K562 (cell line): ENCODE measurements at regions not wholly inside any gene's neighbourhood (a gene's known extent, or its start where the extent isn't known, plus 50 kb on each side); places are given as distances from the start of the nearest gene placed in this dataset.

Experiments used
- ATAC-seq: fragments of 200-7000 bp; cut with Tn5 transposase; 3 replicates; pipeline ENCODE4 v1.9.1; 2020; ENCODE audit warnings: moderate library complexity
- BruUV-seq: library from RNA; stranded (reverse); fragments of 400-500 nt; replicated peaks from 2 replicates; lab custom pipeline; 2021; lab: Mats Ljungman, UMichigan
- CTCF ChIA-PET: fragments of 300-600 bp; formaldehyde crosslinking; extraction: SDS; loops from one replicate; lab custom pipeline; 2021; ENCODE audit warnings: low intra/inter-chr PET ratio; lab: Yijun Ruan, JAX
- POLR2A ChIA-PET: fragments of 300-600, 350-650 bp; sonication (Branson Sonifier 250); formaldehyde crosslinking; extraction: SDS; loops from one replicate; lab custom pipeline; 2021; ENCODE audit warnings: antibody characterized with exemption, inconsistent platforms; lab: Yijun Ruan, JAX
- DNase-seq, 4 experiments: peaks; one replicate each; pipeline versions ENCODE4 v3.0.0 to v3.0.0-alpha.2; 2011 to 2018; ENCODE audit warnings: low spot score in 3 of 4, mixed read lengths in 3 of 4; ENCODE audit errors: extremely low read depth in 1 of 4
- FAIRE-seq: peaks from 2 replicates; lab custom pipeline; 2011; peaks lifted over from hg19 to GRCh38; lab: Jason Lieb, UNC
- H2AFZ ChIP-seq: 2 replicates; pipeline ENCODE4 v1.6.0; 2011; ENCODE audit warnings: low read depth, low read length, control low read depth, inconsistent platforms
- H3K27ac ChIP-seq: fragments of 200-600 bp; 3 replicates; pipeline ENCODE4 v1.8.0; 2011; ENCODE audit warnings: low read depth, mild to moderate bottlenecking, control low read depth, inconsistent platforms, low read length, moderate library complexity, mixed read lengths; ENCODE audit errors: extremely low read depth
- H3K27me3 ChIP-seq, 2 experiments: fragments of 300-600 bp in 1 of 2; 2 replicates in 1 of 2; 3 replicates in 1 of 2; pipeline versions ENCODE4 v1.6.0 to v1.8.0; 2011; ENCODE audit warnings: inconsistent platforms in 2 of 2, low read length in 2 of 2, mild to moderate bottlenecking in 1 of 2, mixed read lengths in 1 of 2, moderate library complexity in 1 of 2; ENCODE audit not compliant: control insufficient read depth in 2 of 2, insufficient read depth in 2 of 2
- H3K36me3 ChIP-seq: fragments of 300-600 bp; 3 replicates; pipeline ENCODE4 v1.8.0; 2011; ENCODE audit warnings: mild to moderate bottlenecking, low read length, inconsistent platforms; ENCODE audit not compliant: control insufficient read depth, insufficient read depth
- H3K4me1 ChIP-seq, 2 experiments: fragments of 200-600 bp in 1 of 2; replicated peaks in 1 of 2; 2 replicates in 1 of 2; 3 replicates in 1 of 2; pipeline versions ENCODE4 v1.5.1 to v1.8.0; 2011; ENCODE audit warnings: inconsistent platforms in 2 of 2, low read length in 2 of 2, mild to moderate bottlenecking in 1 of 2, mixed read lengths in 1 of 2, moderate library complexity in 1 of 2; ENCODE audit not compliant: control insufficient read depth in 2 of 2, insufficient read depth in 2 of 2
- H3K4me2 ChIP-seq: 2 replicates; pipeline ENCODE4 v1.6.1; 2011; ENCODE audit warnings: low read length, control low read depth, inconsistent platforms, mixed read lengths; ENCODE audit not compliant: insufficient read depth
- H3K4me3 ChIP-seq: fragments of 200-600 bp; sonication (generic), shearing (Covaris generic); 2 replicates; pipeline ENCODE4 v1.5.1; 2016; ENCODE audit warnings: control low read depth, inconsistent platforms
- H3K79me2 ChIP-seq: fragments of 200-600 bp; 3 replicates; pipeline ENCODE4 v1.8.0; 2011; ENCODE audit warnings: low read length, inconsistent platforms; ENCODE audit not compliant: control insufficient read depth, insufficient read depth
- H3K9ac ChIP-seq, 2 experiments: 2 replicates each; pipeline versions ENCODE4 v1.6.0 to v1.6.1; 2011; ENCODE audit warnings: low read depth in 2 of 2, low read length in 2 of 2, control low read depth in 1 of 2, inconsistent platforms in 1 of 2, mild to moderate bottlenecking in 1 of 2, mixed read lengths in 1 of 2; ENCODE audit not compliant: insufficient read depth in 1 of 2
- H3K9me1 ChIP-seq: one replicate; pipeline ENCODE4 v1.6.0; 2011; ENCODE audit warnings: inconsistent platforms, mild to moderate bottlenecking, low read length, moderate library complexity; ENCODE audit not compliant: control insufficient read depth, insufficient read depth
- H3K9me3 ChIP-seq: replicated peaks from 2 replicates; pipeline ENCODE4 v1.5.1; 2011; ENCODE audit warnings: low read depth, low read length, inconsistent platforms; ENCODE audit not compliant: control insufficient read depth, insufficient read depth
- H4K20me1 ChIP-seq: replicated peaks from 2 replicates; pipeline ENCODE4 v1.6.1; 2011; ENCODE audit warnings: low read length, inconsistent platforms, mixed read lengths; ENCODE audit not compliant: control insufficient read depth, insufficient read depth
- ARID3B ChIP-seq: fragments of 250-450 bp; sonication (Bioruptor Pico); IDR thresholded peaks from 2 replicates; pipeline ENCODE4 v1.4.0; 2020; ENCODE audit warnings: borderline replicate concordance
- CCNT2 ChIP-seq: IDR thresholded peaks from 2 replicates; pipeline ENCODE4 v1.6.1; 2011; ENCODE audit warnings: borderline replicate concordance, low read depth, mild to moderate bottlenecking, moderate library complexity, mixed read lengths, low read length; ENCODE audit not compliant: insufficient read length; ENCODE audit errors: extremely low read depth
- DDX20 ChIP-seq: fragments of 450-650 bp; IDR thresholded peaks from 2 replicates; pipeline ENCODE4 v1.6.1; 2016; ENCODE audit warnings: missing genetic modification characterization, low read depth, mild to moderate bottlenecking, missing compliant biosample characterization, moderate library complexity
- DLX4 ChIP-seq: fragments of 250-450 bp; sonication (Bioruptor Pico); IDR thresholded peaks from 2 replicates; pipeline ENCODE4 v1.6.1; 2021; ENCODE audit warnings: mild to moderate bottlenecking
- FOXK2 ChIP-seq, 2 experiments: fragments of 450-650 bp; IDR thresholded peaks in 1 of 2; conservative IDR thresholded peaks in 1 of 2; 2 replicates each; pipeline ENCODE4 v1.6.1; 2016; ENCODE audit warnings: low read depth in 2 of 2, mild to moderate bottlenecking in 1 of 2
- MYC ChIP-seq, 2 experiments: fragments of 250-450 bp in 1 of 2; sonication (Bioruptor Pico) in 1 of 2; IDR thresholded peaks; 2 replicates each; pipeline versions ENCODE4 v1.5.1 to v1.6.1; 2012 to 2021; ENCODE audit warnings: low read depth in 2 of 2, borderline replicate concordance in 1 of 2, improper control_type of control experiment in 1 of 2, low read length in 1 of 2, mild to moderate bottlenecking in 1 of 2, moderate library complexity in 1 of 2
- RBM25 ChIP-seq: fragments of 200-400 bp; formaldehyde crosslinking; IDR thresholded peaks from 2 replicates; pipeline ENCODE4 v1.6.1; 2018; ENCODE audit warnings: low read length, low read depth, moderate library complexity; ENCODE audit not compliant: severe bottlenecking
- TRIM25 ChIP-seq: fragments of 450-650 bp; IDR thresholded peaks from 2 replicates; pipeline ENCODE4 v1.7.0; 2016; ENCODE audit warnings: borderline replicate concordance
- ZNF57 ChIP-seq: fragments of 450-650 bp; formaldehyde crosslinking; IDR thresholded peaks from 2 replicates; pipeline ENCODE4 v1.4.0; 2020; ENCODE audit warnings: mild to moderate bottlenecking, moderate library complexity
- ZNF592 ChIP-seq: fragments of 450-650 bp; IDR thresholded peaks from 2 replicates; pipeline ENCODE4 v1.6.1; 2017; ENCODE audit warnings: antibody characterized with exemption, mild to moderate bottlenecking
- WGBS: fragments of 100-300 bp; shearing (Covaris generic); methylation state at CpG from one replicate; pipeline ENCODE4 v1.1.6; 2016; ENCODE audit warnings: low coverage, mixed read lengths; ENCODE audit not compliant: insufficient coverage; ENCODE audit errors: missing lambda C conversion rate; 5-methylcytosine and 5-hydroxymethylcytosine counted together
- in situ Hi-C: fragments of 300-500 bp; cut with MboI; formaldehyde crosslinking; loops from 4 replicates; pipeline ENCODE4 v1.15.0; 2018; ENCODE audit warnings: inconsistent platforms, mixed read lengths
- intact Hi-C: fragments of 100-400 bp; cut with micrococcal nuclease; formaldehyde crosslinking; loops from 2 replicates; pipeline ENCODE4 v1.14.2; 2022

GRCh38 chr12:58262796-58263195, 321.4 kb downstream of the ATP23 start (continued):
- no peak for TF ChIP-seq TRIM25
- no peak for TF ChIP-seq CCNT2

GRCh38 chr12:58263816-58264215, 322.4 kb downstream of the ATP23 start:
- BruUV-seq = no TSS peak
- no peak overlapping the region for H2AFZ ChIP-seq
- no peak overlapping the region for H3K27ac ChIP-seq
- H4K20me1 ChIP-seq = no peaks in the 10 kb centered on the region
- H3K27me3 ChIP-seq = no peaks in the 10 kb centered on the region
- POLR2A ChIA-PET = no interaction called here
- H3K9me1 ChIP-seq = no peaks in the 10 kb centered on the region
- H3K4me3 ChIP-seq = no peak overlapping the region
- no peaks in the 10 kb centered on the region for H3K4me1 ChIP-seq
- no peaks in the 10 kb centered on the region for H3K79me2 ChIP-seq
- H3K9me3 ChIP-seq = no peaks in the 10 kb centered on the region
- TF ChIP-seq MYC (IDR thresholded peaks at IDR 0.05; ENCODE audit: low read depth, low read length) = no peak
- no peak for TF ChIP-seq MYC (CRISPR knock-in tag; IDR thresholded peaks at IDR 0.05; ENCODE audit: borderline replicate concordance, low read depth)
- no peak for TF ChIP-seq ZNF592
- no peak for TF ChIP-seq FOXK2 (conservative IDR thresholded peaks at IDR 0.05 in 1 of 2, IDR thresholded peaks at IDR 0.05 in 1 of 2; ENCODE audit: low read depth in 2 of 2)
- TF ChIP-seq DDX20 (tag) = no peak
- TF ChIP-seq RBM25 = no peak
- TF ChIP-seq DLX4 (CRISPR knock-in tag) = no peak
- TF ChIP-seq ZNF57 = no peak
- TF ChIP-seq ARID3B = no peak
- TF ChIP-seq, all 486 proteins: peak for 0
- DNase-seq (no peak), FAIRE-seq (no peak), ATAC-seq (no peak)
- intact Hi-C loops (no loop called here), in situ Hi-C loops (no loop called here)
- Histone ChIP-seq H3K36me3 (no peaks in the 10 kb centered on the region), H3K9ac (no peak overlapping the region), H3K4me2 (no peak overlapping the region)
- CTCF ChIA-PET = no interaction called here
- WGBS = 6% methylated on average over 1 of the region's 1 CpG
